Epidermal melanocyte (primary cell): ENCODE measurements at regions not wholly inside any gene's neighbourhood (a gene's known extent, or its start where the extent isn't known, plus 50 kb on each side); places are given as distances from the start of the nearest gene placed in this dataset.

ENCODE experiments used
- DNase-seq: peaks from one replicate; pipeline ENCODE4 v3.0.0; 2011; ENCODE audit warnings: low spot score; ENCODE audit not compliant: insufficient read length

GRCh38 chr3:63043631-63044030 lies 168.4 kb upstream of the CADPS start:
- no peak for DNase-seq

- DNase-seq = no peak
Measured at GRCh38 chr3:63046152-63046551, 170.9 kb upstream of the CADPS start.

GRCh38 chr3:63046580-63046979 lies 171.4 kb upstream of the CADPS start:
- DNase-seq = no peak

GRCh38 chr3:63047068-63047467 lies 171.9 kb upstream of the CADPS start:
- no peak for DNase-seq

GRCh38 chr3:63048367-63049326 lies 173.4 kb upstream of the CADPS start:
- DNase-seq = no peak

- no peak for DNase-seq
Measured at GRCh38 chr3:63050548-63051177, 175.4 kb upstream of the CADPS start.

- DNase-seq = no peak
Measured at GRCh38 chr3:63051920-63052319, 176.7 kb upstream of the CADPS start.

- no peak for DNase-seq
Measured at GRCh38 chr3:63056932-63057331, 181.7 kb upstream of the CADPS start.

GRCh38 chr3:63060412-63060811 lies 185.2 kb upstream of the CADPS start:
- no peak for DNase-seq

- DNase-seq = no peak
Measured at GRCh38 chr3:63061449-63061848, 186.2 kb upstream of the CADPS start.

GRCh38 chr3:63064209-63064755 lies 189.1 kb upstream of the CADPS start:
- DNase-seq = no peak

GRCh38 chr3:63067999-63068645 lies 192.9 kb upstream of the CADPS start:
- no peak for DNase-seq

GRCh38 chr3:63069806-63070475 lies 194.7 kb upstream of the CADPS start:
- no peak for DNase-seq

- no peak for DNase-seq
Measured at GRCh38 chr3:63070476-63070810, 195.2 kb upstream of the CADPS start.

GRCh38 chr3:63076357-63076756 lies 201.1 kb upstream of the CADPS start:
- no peak for DNase-seq

- DNase-seq = no peak
Measured at GRCh38 chr3:63086190-63086589, 191.9 kb upstream of the SYNPR start.

- no peak for DNase-seq
Measured at GRCh38 chr3:63089007-63089750, 188.9 kb upstream of the SYNPR start.

GRCh38 chr3:63089751-63090132 lies 188.4 kb upstream of the SYNPR start:
- DNase-seq = no peak

GRCh38 chr3:63090656-63091055 lies 187.5 kb upstream of the SYNPR start:
- DNase-seq = no peak

GRCh38 chr3:63092515-63092914 lies 185.6 kb upstream of the SYNPR start:
- DNase-seq = no peak
